Activated CD8-positive, alpha-beta T cell treated with anti-CD3 and anti-CD28 coated beads for 36 hours (primary cell): ENCODE measurements at regions not wholly inside any gene's neighbourhood (a gene's known extent, or its start where the extent isn't known, plus 50 kb on each side); places are given as distances from the start of the nearest gene placed in this dataset.

Source experiments
- ATAC-seq: fragments of 200-7000 bp; cut with Tn5 transposase; one replicate; pipeline ENCODE4 v1.10.0; 2021; ENCODE audit warnings: mild to moderate bottlenecking, moderate library complexity
- CTCF ChIA-PET: fragments of 350-600 bp; sonication (Branson Sonifier 250); formaldehyde crosslinking; loops from one replicate; lab custom pipeline; 2021; ENCODE audit warnings: antibody characterized with exemption; lab: Charles Lee
- POLR2A ChIA-PET: fragments of 350-600 bp; sonication (Branson Sonifier 250); formaldehyde crosslinking; loops from one replicate; lab custom pipeline; 2021; ENCODE audit warnings: antibody characterized with exemption; lab: Charles Lee
- DNase-seq: peaks from one replicate; pipeline ENCODE4 v3.0.0-alpha.2; 2020
- H3K27ac Mint-ChIP-seq: one replicate; pipeline ENCODE4 v1.8.0; 2021; ENCODE audit warnings: mild to moderate bottlenecking, mixed read lengths
- H3K27me3 Mint-ChIP-seq: one replicate; pipeline ENCODE4 v1.8.0; 2021; ENCODE audit warnings: mixed read lengths
- H3K36me3 Mint-ChIP-seq: one replicate; pipeline ENCODE4 v1.8.0; 2021; ENCODE audit warnings: low read depth, mixed read lengths
- H3K4me1 Mint-ChIP-seq: one replicate; pipeline ENCODE4 v1.8.0; 2021; ENCODE audit warnings: low read depth, mixed read lengths
- H3K4me3 Mint-ChIP-seq: one replicate; pipeline ENCODE4 v1.8.0; 2021; ENCODE audit warnings: mild to moderate bottlenecking, moderate library complexity, mixed read lengths
- H3K9me3 Mint-ChIP-seq: one replicate; pipeline ENCODE4 v1.8.0; 2021; ENCODE audit warnings: mixed read lengths
- CTCF ChIP-seq: fragments of 200-600 bp; IDR thresholded peaks from one replicate; pipeline ENCODE4 v1.8.0; 2022; ENCODE audit warnings: antibody characterized with exemption, mild to moderate bottlenecking
- intact Hi-C: fragments of 100-400 bp; cut with micrococcal nuclease; formaldehyde crosslinking; loops from one replicate; pipeline ENCODE4 v1.10.0; 2022

- intact Hi-C loops: loop anchor here (10.0 kb wide), 2 partner anchors 145 to 485 kb away; no protein-coding TSS in a partner anchor
- Mint-ChIP-seq H3K27ac (no peak overlapping the region), H3K9me3 (no peaks in the 10 kb centered on the region), H3K36me3 (no peaks in the 10 kb centered on the region), H3K27me3 (peaks cover 5% of the 10 kb centered on the region), H3K4me1 (peaks cover 6% of the 10 kb centered on the region), H3K4me3 (no peak overlapping the region)
- no peak for TF ChIP-seq CTCF
- ATAC-seq (no peak), DNase-seq (no peak)
- ChIA-PET CTCF (interaction anchor here (1.2 to 1.3 kb wide), 2 partner anchors 10 to 308 kb away, joined by 3 to 5 read pairs; no protein-coding TSS in a partner anchor), POLR2A (no interaction called here)
These were observed 336.9 kb upstream of the PREP start for GRCh38 chr6:105739764-105740163.

- Mint-ChIP-seq H3K36me3 (no peaks in the 10 kb centered on the region), H3K4me3 (no peak overlapping the region), H3K4me1 (peaks cover 2% of the 10 kb centered on the region), H3K27me3 (peaks cover 2% of the 10 kb centered on the region), H3K27ac (no peak overlapping the region), H3K9me3 (no peaks in the 10 kb centered on the region)
- ChIA-PET POLR2A (no interaction called here), CTCF (interaction anchor here (0.7 to 1.9 kb wide), 8 partner anchors 9 to 490 kb away, joined by 3 to 8 read pairs (median 3); no protein-coding TSS in a partner anchor)
- TF ChIP-seq CTCF: peak; percentile 81
- intact Hi-C loops: loop anchor here (10.0 kb wide), 2 partner anchors 151 to 491 kb away; no protein-coding TSS in a partner anchor
- DNase-seq (no peak), ATAC-seq (no peak)
These were observed 330.8 kb upstream of the PREP start for GRCh38 chr6:105733556-105734162.

GRCh38 chr6:105728995-105729394, 326.1 kb upstream of the PREP start:
- no peaks in the 10 kb centered on the region for H3K9me3 Mint-ChIP-seq
- intact Hi-C loops: no loop called here
- POLR2A ChIA-PET: no interaction called here

GRCh38 chr6:105726902-105727655, 324.2 kb upstream of the PREP start:
- Mint-ChIP-seq H3K9me3 (no peaks in the 10 kb centered on the region), H3K4me1 (no peaks in the 10 kb centered on the region), H3K36me3 (no peaks in the 10 kb centered on the region), H3K27ac (no peak overlapping the region), H3K27me3 (no peaks in the 10 kb centered on the region), H3K4me3 (no peak overlapping the region)
- DNase-seq (no peak), ATAC-seq (no peak)
- intact Hi-C loops: no loop called here
- no peak for TF ChIP-seq CTCF
- ChIA-PET POLR2A (no interaction called here), CTCF (interaction anchor here (0.5 to 3.2 kb wide), 2 partner anchors 359 to 496 kb away, joined by 4 to 8 read pairs; no protein-coding TSS in a partner anchor)

More at GRCh38 chr6:105728995-105729394, 326.1 kb upstream of the PREP start:
- no peak for DNase-seq
- Mint-ChIP-seq H3K4me3 (no peak overlapping the region), H3K27ac (no peak overlapping the region), H3K4me1 (no peaks in the 10 kb centered on the region), H3K36me3 (no peaks in the 10 kb centered on the region), H3K27me3 (no peaks in the 10 kb centered on the region)
- CTCF ChIA-PET: interaction anchor here (1.1 to 1.4 kb wide), 2 partner anchors 15 to 1269 kb away, joined by 3 read pairs; no protein-coding TSS in a partner anchor
- no peak for ATAC-seq
- TF ChIP-seq CTCF: no peak

- intact Hi-C loops: no loop called here
- ChIA-PET CTCF (interaction anchor here (0.8 to 1.4 kb wide), 2 partner anchors 17 to 283 kb away, joined by 3 to 4 read pairs; no protein-coding TSS in a partner anchor), POLR2A (no interaction called here)
- Mint-ChIP-seq H3K36me3 (peaks cover 6% of the 10 kb centered on the region), H3K4me3 (no peak overlapping the region), H3K9me3 (peaks cover 14% of the 10 kb centered on the region), H3K27me3 (peaks cover 3% of the 10 kb centered on the region), H3K27ac (no peak overlapping the region), H3K4me1 (no peaks in the 10 kb centered on the region)
- no peak for TF ChIP-seq CTCF
- ATAC-seq (no peak), DNase-seq (no peak)
These were observed 312.0 kb upstream of the PREP start for GRCh38 chr6:105714846-105715245.
